ENCODE measurements at regions not wholly inside any gene's neighbourhood (a gene's known extent, or its start where the extent isn't known, plus 50 kb on each side); places are given as distances from the start of the nearest gene placed in this dataset.

DNA sequence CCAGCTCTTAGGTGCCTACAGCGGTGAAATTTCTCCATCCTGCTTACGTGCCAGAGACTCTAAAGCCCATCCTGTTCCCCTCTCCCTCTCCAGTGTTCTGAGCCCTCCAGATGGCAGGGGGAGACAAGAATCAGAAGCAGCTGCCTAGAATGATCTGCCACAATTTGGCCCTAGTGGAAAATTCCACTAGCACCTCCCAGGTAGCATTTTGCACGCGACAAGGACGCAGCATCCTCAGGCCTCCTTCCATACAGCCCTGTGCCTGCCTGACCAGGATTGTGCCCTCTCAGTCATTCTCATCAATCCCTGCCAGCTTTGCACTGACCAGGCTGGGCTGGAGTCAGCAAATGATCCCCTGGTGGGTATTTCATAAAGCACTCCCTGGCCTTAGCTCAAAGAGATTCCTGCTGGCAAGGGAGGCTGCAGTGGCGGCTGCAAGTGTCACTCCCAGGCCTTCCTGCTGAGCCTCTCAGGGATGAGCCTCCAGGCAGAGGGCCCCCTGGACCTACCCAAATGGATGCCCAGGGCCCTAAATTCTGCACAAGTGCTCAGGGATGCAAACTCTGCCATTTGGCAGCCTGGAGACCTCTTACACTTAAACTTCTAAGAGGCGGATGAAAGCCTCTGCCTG, 130.2 kb upstream of the ATP2B2 start:
- TF ChIP-seq, protein P1, sequence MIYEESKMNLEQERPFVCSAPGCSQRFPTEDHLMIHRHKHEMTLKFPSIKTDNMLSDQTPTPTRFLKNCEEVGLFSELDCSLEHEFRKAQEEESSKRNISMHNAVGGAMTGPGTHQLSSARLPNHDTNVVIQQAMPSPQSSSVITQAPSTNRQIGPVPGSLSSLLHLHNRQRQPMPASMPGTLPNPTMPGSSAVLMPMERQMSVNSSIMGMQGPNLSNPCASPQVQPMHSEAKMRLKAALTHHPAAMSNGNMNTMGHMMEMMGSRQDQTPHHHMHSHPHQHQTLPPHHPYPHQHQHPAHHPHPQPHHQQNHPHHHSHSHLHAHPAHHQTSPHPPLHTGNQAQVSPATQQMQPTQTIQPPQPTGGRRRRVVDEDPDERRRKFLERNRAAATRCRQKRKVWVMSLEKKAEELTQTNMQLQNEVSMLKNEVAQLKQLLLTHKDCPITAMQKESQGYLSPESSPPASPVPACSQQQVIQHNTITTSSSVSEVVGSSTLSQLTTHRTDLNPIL (CRISPR knock-in tag; IDR thresholded peaks at IDR 0.05; ENCODE audit: low read depth): no peak
- TF ChIP-seq ARNTL (CRISPR knock-in tag; IDR thresholded peaks at IDR 0.05; ENCODE audit: borderline replicate concordance, low read depth) (no peak), ZNF8 (CRISPR knock-in tag; IDR thresholded peaks at IDR 0.05) (no peak), ESRRG (CRISPR knock-in tag; IDR thresholded peaks at IDR 0.05) (no peak), RARB (CRISPR knock-in tag; IDR thresholded peaks at IDR 0.05) (no peak), ZFP3 (CRISPR knock-in tag; IDR thresholded peaks at IDR 0.05) (no peak), ZFP30 (CRISPR knock-in tag; IDR thresholded peaks at IDR 0.05) (no peak), TCF4 (CRISPR knock-in tag; IDR thresholded peaks at IDR 0.05; ENCODE audit: borderline replicate concordance) (no peak)
- TF ChIP-seq, protein P2, sequence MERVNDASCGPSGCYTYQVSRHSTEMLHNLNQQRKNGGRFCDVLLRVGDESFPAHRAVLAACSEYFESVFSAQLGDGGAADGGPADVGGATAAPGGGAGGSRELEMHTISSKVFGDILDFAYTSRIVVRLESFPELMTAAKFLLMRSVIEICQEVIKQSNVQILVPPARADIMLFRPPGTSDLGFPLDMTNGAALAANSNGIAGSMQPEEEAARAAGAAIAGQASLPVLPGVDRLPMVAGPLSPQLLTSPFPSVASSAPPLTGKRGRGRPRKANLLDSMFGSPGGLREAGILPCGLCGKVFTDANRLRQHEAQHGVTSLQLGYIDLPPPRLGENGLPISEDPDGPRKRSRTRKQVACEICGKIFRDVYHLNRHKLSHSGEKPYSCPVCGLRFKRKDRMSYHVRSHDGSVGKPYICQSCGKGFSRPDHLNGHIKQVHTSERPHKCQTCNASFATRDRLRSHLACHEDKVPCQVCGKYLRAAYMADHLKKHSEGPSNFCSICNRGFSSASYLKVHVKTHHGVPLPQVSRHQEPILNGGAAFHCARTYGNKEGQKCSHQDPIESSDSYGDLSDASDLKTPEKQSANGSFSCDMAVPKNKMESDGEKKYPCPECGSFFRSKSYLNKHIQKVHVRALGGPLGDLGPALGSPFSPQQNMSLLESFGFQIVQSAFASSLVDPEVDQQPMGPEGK (CRISPR knock-in tag; IDR thresholded peaks at IDR 0.05; ENCODE audit: borderline replicate concordance): no peak
